Adipocyte (in vitro differentiated cells): ENCODE measurements at regions not wholly inside any gene's neighbourhood (a gene's known extent, or its start where the extent isn't known, plus 50 kb on each side); places are given as distances from the start of the nearest gene placed in this dataset.
A peak's percentile ranks its signal among the peaks of the same experiment; 100 is the strongest.

Source experiments
- DNase-seq: peaks from one replicate; pipeline ENCODE4 v3.0.0-alpha.2; 2015; ENCODE audit warnings: low read depth
- H3K27me3 ChIP-seq: replicated peaks from 2 replicates; pipeline ENCODE4 v1.7.0; 2013; ENCODE audit warnings: mild to moderate bottlenecking, low read length, moderate library complexity; ENCODE audit not compliant: control insufficient read depth, insufficient read depth
- H3K36me3 ChIP-seq: 2 replicates; pipeline ENCODE4 v1.7.0; 2013; ENCODE audit warnings: low read length, mild to moderate bottlenecking, moderate library complexity; ENCODE audit not compliant: control insufficient read depth, insufficient read depth, severe bottlenecking
- H3K4me1 ChIP-seq: 2 replicates; pipeline ENCODE4 v1.7.0; 2013; ENCODE audit warnings: mild to moderate bottlenecking, low read length, moderate library complexity; ENCODE audit not compliant: control insufficient read depth, insufficient read depth
- H3K4me3 ChIP-seq: 2 replicates; pipeline ENCODE4 v1.7.0; 2013; ENCODE audit warnings: mild to moderate bottlenecking, low read length, moderate library complexity
- H3K9ac ChIP-seq: 2 replicates; pipeline ENCODE4 v1.7.0; 2013; ENCODE audit warnings: mild to moderate bottlenecking, low read length, moderate library complexity
- H3K9me3 ChIP-seq: 2 replicates; pipeline ENCODE4 v1.7.0; 2013; ENCODE audit warnings: mild to moderate bottlenecking, low read length, moderate library complexity; ENCODE audit not compliant: control insufficient read depth

DNA sequence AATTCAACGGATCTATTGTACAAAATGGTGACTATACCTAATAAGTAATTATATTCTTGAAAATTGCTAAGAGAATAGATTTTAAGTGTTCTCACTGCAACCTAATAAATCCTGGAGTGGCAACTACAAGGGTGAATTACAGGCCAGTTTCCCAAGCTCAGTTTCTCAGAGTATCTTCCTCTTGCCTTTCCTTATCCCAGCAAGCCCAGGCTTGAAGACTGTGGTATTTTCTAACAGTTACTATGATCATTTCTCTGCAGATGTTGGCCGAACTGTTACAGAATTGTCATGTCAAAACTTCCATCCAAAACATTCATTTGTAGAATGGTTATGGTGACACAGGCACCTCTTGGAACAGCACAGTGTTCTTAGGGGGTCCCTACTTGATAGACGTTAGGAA is 138.1 kb upstream of the PTCHD4 start:
- no peak overlapping the region for H3K9ac ChIP-seq
- DNase-seq = no peak
- H3K36me3 ChIP-seq = no peaks in the 10 kb centered on the region
- H3K4me3 ChIP-seq = no peak overlapping the region
- H3K4me1 ChIP-seq = no peaks in the 10 kb centered on the region
- H3K27me3 ChIP-seq = no peaks in the 10 kb centered on the region
- H3K9me3 ChIP-seq = no peaks in the 10 kb centered on the region

DNA sequence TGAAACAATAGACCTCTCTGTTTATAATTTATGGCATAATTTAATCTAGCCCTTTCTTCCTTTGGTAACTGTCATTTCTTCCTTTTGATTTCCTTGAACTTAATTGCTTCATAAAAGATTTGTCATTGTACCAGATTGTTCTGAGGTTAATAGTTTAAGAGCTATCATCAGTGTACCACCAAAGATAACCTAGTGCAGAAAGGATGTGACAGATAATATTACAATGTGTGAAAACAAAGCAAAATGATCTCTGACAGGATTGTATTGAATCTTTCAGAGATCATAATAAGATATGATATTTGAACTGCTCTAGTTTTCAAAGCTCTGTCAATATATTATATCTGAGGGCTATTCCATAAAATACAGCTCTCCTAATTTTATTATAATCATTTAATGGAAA is 132.1 kb upstream of the PTCHD4 start:
- H3K4me1 ChIP-seq = no peaks in the 10 kb centered on the region
- H3K36me3 ChIP-seq = no peaks in the 10 kb centered on the region
- no peaks in the 10 kb centered on the region for H3K27me3 ChIP-seq
- no peak overlapping the region for H3K4me3 ChIP-seq
- no peak overlapping the region for H3K9ac ChIP-seq
- H3K9me3 ChIP-seq = peaks cover 3% of the 10 kb centered on the region
- DNase-seq = no peak

DNA sequence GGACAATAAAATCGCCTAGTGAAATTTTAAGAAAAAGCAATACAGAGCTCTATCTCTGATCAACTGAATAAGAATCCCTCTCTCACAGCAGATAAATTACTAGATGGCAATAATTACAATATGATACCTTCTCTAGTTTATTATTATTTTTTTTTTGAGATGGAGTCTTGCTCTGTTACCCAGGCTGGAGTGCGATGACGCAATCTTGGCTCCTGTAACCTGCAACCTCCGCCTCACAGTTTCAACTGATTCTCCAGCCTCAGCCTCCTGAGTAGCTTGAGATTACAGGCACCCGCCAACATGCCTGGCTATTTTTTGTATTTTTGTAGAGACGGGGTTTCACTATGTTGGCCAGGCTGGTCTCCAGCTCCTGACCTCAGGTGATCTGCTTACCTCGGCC is 129.3 kb upstream of the PTCHD4 start:
- Histone ChIP-seq H3K4me1 (no peaks in the 10 kb centered on the region), H3K27me3 (no peaks in the 10 kb centered on the region), H3K9me3 (peaks cover 30% of the 10 kb centered on the region), H3K4me3 (no peak overlapping the region), H3K9ac (no peak overlapping the region), H3K36me3 (no peaks in the 10 kb centered on the region)
- DNase-seq = no peak

DNA sequence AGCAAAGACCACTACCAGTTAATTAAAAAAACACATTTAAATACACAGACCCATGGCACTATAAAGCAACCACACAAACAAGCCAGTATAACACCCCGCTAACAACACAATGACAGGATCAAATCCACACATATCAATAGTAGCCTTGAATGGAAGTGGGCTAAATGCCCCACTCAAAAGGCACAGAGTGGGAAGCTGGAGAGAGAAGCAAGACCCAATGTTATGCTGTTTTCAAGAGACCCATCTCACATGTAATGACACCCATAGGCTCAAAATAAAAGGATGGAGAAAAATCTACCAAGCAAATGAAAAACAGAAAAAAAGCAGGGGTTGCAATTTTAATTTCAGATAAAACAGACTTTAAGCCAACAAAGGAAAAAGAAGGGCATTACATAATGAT is 125.4 kb upstream of the PTCHD4 start:
- Histone ChIP-seq H3K4me3 (no peak overlapping the region), H3K4me1 (no peaks in the 10 kb centered on the region), H3K27me3 (no peaks in the 10 kb centered on the region), H3K9ac (no peak overlapping the region), H3K36me3 (no peaks in the 10 kb centered on the region), H3K9me3 (peaks cover 33% of the 10 kb centered on the region)
- DNase-seq = no peak

DNA sequence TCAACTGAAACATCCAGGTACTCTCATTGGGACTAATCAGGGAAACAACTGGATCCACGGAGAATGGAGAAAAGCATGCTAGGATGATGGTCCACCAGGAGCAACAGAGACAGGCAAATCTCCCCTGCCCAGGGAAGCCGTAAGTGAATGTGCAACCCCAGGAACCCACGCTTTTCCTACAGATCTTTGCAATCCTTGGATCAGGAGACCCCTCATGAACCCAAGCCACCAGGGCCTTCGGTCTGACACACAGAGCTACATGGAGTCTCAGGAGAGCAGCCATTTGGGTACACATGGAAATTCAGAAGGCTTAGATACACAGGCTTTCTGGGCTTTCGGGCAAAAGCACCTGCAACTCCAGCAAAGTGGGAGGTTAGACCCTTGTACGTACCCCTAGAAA is 122.1 kb upstream of the PTCHD4 start:
- H3K4me1 ChIP-seq = no peaks in the 10 kb centered on the region
- no peaks in the 10 kb centered on the region for H3K36me3 ChIP-seq
- H3K9ac ChIP-seq = no peak overlapping the region
- H3K9me3 ChIP-seq = peaks cover 30% of the 10 kb centered on the region
- H3K27me3 ChIP-seq = no peaks in the 10 kb centered on the region
- no peak overlapping the region for H3K4me3 ChIP-seq
- DNase-seq = no peak

DNA sequence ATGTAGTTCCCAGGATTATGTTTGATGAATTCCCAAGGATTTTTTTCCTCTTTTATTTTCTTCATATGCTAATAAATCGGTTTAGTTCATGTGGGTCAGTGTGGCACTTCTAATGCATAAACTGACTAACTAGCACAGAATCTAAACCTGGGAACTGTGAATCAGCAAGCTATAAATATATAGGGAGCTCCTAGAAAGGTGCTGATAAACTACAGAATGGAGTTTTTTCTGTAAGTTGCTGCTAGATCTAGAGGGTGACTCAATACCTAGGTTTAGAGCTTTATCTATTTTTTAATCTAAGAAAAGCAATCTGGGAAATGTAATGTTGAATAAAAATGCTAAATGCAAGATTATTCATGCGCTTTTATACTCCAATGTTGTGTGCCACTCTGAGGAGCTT is 118.8 kb upstream of the PTCHD4 start:
- H3K9me3 ChIP-seq = no peaks in the 10 kb centered on the region
- H3K9ac ChIP-seq = no peak overlapping the region
- H3K4me1 ChIP-seq = no peaks in the 10 kb centered on the region
- H3K36me3 ChIP-seq = no peaks in the 10 kb centered on the region
- DNase-seq = peak; percentile 19
- no peaks in the 10 kb centered on the region for H3K27me3 ChIP-seq
- no peak overlapping the region for H3K4me3 ChIP-seq

DNA sequence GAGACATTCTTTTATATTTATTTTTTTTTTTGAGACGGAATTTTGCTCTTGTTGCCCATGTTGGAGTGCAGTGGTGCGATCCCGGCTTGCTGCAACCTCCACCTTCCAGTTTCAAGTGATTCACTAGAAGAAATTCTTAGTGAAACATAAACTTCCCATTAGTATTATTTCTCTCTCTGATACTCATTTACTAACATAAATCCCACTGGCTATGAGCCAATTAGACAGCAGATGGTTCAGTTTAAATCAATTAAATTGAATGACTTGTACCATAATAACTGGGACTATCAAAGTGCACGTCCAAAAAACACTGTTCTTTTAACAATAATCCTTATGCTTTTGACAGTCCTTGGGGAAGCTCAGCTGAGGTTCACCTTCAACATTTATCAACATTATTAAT is 111.2 kb upstream of the PTCHD4 start:
- Histone ChIP-seq H3K27me3 (no peaks in the 10 kb centered on the region), H3K36me3 (no peaks in the 10 kb centered on the region), H3K9ac (no peak overlapping the region), H3K4me1 (no peaks in the 10 kb centered on the region), H3K9me3 (no peaks in the 10 kb centered on the region), H3K4me3 (no peak overlapping the region)
- DNase-seq = no peak

DNA sequence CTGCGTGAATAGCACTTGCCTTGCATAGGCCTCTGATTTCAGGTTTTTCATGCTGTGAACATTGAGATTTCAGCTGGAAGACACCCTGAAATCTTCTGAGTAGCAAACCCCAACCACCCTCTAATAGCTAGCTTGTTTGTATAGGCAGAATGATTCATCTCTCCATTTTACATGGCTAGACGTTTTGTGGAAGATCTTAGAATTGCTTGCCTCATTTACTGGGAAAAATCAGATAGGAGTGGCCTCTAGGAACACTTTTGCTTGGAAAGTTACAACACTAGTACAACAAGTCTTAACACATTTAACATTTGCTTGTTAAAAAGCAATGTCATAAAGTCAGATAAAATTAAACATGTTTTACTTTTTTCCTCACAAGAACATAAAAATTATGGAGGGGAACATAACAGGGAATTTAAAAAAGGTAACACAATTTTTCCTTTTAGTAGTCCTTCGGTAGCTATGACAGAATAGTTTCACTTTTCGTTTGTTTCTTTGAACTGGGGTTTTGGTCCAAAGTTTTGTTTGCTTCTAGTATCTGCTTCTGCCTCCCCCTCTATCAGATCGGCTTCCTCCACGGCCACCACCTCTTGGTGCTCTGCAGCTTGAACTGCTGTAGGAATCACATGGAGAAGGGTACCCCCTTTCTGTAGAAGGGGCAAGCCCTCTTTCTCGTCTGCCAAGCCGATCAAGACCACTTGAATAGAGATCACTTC is 102.2 kb upstream of the PTCHD4 start:
- Histone ChIP-seq H3K4me3 (no peak overlapping the region), H3K36me3 (no peaks in the 10 kb centered on the region), H3K27me3 (no peaks in the 10 kb centered on the region), H3K4me1 (no peaks in the 10 kb centered on the region), H3K9ac (no peak overlapping the region), H3K9me3 (peaks cover 5% of the 10 kb centered on the region)
- no peak for DNase-seq

DNA sequence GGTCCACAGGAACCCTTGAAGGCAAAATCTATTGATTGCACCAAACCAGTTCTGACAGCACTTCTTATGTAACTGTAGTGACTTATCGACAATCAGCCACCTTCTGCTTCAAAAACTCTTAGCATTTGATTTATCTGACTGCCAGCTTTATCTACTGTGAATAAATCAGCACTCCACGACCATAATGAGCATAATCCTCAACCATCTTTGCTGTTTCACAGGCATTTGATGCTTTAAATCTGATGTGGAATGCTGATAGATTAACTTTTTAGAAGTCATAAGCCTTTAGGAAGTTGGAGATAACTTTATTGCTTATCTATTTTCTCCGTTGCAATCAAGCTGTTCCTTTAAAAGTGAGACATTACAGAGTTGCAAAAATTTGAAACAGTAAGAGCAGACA is 101.5 kb upstream of the PTCHD4 start:
- Histone ChIP-seq H3K9ac (no peak overlapping the region), H3K36me3 (no peaks in the 10 kb centered on the region), H3K27me3 (no peaks in the 10 kb centered on the region), H3K4me3 (no peak overlapping the region), H3K9me3 (peaks cover 5% of the 10 kb centered on the region), H3K4me1 (no peaks in the 10 kb centered on the region)
- no peak for DNase-seq

DNA sequence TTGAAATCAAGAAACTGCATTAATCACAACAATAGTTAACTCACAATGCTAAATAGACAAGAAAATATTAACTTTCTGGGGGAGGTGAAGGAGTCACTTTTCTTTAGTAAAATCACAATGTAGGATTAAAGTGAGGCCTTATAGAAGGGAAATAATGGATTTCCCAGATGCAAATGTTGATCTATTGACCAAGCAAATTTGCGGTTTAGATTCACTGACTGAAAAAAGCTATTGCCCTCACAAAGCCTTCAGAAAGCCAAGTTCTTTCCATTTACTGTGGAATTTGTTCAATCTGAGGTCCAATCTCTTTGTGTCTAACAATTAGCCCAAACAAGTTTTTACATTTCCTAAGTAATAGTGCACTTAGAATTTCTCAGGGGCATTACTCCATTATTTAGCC is 95.1 kb upstream of the PTCHD4 start:
- H3K9me3 ChIP-seq = peaks cover 10% of the 10 kb centered on the region
- no peaks in the 10 kb centered on the region for H3K36me3 ChIP-seq
- H3K27me3 ChIP-seq = no peaks in the 10 kb centered on the region
- no peak for DNase-seq
- H3K4me3 ChIP-seq = no peak overlapping the region
- H3K9ac ChIP-seq = no peak overlapping the region
- H3K4me1 ChIP-seq = no peaks in the 10 kb centered on the region

DNA sequence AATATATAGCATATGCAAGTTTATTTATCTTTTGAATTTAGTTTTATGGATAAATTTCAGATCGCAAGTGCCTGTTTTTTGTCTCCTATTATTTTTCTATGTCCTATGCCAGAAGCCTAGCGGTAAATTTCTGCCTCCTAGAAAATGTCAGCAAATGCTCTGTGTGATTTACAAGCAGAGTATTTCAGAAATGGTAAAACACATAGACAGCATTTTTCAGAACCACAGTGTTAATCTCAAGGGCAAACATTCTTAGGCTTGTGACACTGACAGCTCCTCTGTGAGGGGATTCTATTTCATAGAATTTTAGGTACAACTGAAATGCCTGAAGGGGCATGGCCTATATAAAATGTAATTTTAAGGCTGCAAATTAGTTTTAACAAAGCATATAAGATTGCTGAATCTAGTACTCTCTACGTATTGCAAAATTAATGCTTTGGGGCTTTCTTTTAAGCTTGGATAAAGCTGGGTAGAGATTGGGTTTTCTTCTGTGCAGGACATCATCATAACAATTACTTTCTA is 89.9 kb upstream of the PTCHD4 start:
- H3K4me3 ChIP-seq = no peak overlapping the region
- peaks cover 5% of the 10 kb centered on the region for H3K9me3 ChIP-seq
- peaks cover 6% of the 10 kb centered on the region for H3K4me1 ChIP-seq
- H3K36me3 ChIP-seq = no peaks in the 10 kb centered on the region
- DNase-seq = peak; percentile 74
- no peaks in the 10 kb centered on the region for H3K27me3 ChIP-seq
- no peak overlapping the region for H3K9ac ChIP-seq

DNA sequence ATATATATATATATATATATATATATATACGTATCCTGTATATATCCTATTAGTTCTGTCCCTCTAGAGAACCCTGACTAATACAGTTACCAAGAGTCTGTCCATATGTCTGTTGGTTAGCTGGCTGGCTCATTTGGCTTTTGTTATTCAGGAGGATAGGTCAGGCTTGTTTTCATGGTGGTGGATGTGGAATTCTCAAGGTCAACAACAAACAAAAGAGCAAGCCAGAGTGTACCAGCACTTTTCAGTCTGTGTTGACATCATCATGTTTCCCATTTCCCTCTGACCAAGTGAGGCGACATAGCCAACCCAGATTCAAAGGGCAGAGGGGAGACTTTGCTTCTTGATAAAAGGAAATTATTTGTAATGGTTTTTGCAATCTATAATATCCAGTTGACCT is 88.5 kb upstream of the PTCHD4 start:
- no peak for DNase-seq
- peaks cover 12% of the 10 kb centered on the region for H3K4me1 ChIP-seq
- no peak overlapping the region for H3K4me3 ChIP-seq
- H3K9ac ChIP-seq = no peak overlapping the region
- peaks cover 5% of the 10 kb centered on the region for H3K9me3 ChIP-seq
- no peaks in the 10 kb centered on the region for H3K27me3 ChIP-seq
- no peaks in the 10 kb centered on the region for H3K36me3 ChIP-seq
